ENCODE measurements at regions not wholly inside any gene's neighbourhood (a gene's known extent, or its start where the extent isn't known, plus 50 kb on each side); places are given as distances from the start of the nearest gene placed in this dataset.

DNA sequence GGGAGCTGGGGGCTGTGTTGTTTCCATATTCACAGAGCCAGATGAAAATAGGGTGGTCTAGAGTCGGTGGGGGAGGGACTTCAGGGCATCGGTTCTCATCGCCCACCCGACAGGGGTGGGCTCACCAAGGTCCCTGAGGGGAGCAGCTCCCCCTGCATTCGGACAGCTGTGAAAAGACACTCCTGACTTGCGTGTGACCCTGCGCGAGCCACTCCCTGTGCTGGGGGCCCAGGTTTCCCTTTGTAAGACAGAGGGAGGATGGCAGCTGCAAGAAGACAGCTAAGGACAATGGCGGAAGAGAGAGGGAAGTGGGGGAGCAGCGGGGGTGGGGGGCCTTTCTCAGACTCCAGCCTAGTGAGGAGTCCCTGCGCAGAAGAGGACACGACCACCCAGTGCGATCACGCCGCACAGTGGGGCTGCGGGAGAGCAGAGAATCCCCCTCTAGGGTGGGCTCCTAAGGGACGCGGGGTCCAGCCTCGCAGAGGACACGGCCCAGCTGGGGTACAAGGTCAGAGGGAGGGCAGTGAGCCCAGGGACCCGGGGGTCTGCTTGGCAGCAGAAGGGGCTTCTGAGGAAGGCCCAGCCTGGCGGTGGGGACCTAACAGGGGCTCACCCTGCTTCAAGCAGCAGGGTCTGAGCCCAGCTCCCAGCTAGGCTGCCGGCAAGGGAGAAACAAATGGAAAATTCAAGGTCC, 326.9 kb upstream of the DIO3 start:
- no peak for DNase-seq

DNA sequence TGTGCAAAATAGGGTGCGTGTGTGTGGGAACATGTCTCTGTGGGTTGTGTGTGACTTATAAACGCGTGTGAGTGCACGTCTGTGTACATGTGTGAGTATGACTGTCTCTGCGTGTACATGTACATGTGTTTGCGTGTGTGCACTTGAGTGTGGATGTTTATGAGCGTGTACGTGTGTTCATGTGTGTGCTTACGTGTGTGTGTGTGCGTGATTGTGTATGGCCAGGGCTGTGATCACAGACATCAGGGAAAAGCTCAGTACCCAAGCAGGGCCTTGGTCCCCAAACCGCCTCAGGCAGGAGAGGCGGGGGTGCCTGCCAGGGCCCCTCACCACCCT, 326.3 kb upstream of the DIO3 start:
- no peak for DNase-seq

DNA sequence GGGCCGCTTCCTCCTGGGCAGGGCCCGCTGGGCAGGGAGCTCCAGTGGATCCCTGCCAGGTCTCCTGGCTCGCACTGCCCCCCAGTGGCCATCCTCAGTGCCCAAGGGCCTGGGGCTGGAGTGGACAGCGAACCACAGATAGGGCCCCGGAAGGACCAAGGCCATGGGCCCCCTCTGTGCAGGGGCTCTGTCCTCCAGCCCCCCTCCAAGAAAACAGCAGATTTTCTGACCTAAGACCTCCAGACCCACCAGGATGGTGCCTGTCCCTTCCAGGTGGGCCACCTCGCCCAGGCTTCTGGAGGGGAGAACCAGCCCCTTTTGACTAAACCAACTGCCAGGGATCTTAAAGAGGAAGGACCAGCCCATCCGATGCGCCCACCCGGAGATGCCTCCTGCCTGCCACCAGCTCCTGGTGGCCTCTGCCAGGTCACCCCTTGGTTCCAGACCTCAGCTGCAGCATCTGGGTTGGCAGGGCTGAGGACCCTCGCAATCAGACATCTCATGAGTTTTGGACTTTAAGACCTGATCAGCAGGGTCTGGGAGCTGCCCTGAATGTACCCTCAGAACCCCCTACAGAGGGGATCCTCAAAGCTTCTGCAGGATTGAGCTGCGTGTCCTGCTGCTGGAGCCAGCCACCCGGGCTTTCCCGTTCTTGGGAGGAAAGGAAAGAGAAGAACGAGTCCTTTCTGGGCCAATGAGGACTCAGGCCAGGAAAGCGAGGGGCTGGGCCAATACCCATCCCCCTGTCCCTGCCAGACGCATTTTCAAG, 325.8 kb upstream of the DIO3 start:
- peak; percentile 59 for DNase-seq

DNA sequence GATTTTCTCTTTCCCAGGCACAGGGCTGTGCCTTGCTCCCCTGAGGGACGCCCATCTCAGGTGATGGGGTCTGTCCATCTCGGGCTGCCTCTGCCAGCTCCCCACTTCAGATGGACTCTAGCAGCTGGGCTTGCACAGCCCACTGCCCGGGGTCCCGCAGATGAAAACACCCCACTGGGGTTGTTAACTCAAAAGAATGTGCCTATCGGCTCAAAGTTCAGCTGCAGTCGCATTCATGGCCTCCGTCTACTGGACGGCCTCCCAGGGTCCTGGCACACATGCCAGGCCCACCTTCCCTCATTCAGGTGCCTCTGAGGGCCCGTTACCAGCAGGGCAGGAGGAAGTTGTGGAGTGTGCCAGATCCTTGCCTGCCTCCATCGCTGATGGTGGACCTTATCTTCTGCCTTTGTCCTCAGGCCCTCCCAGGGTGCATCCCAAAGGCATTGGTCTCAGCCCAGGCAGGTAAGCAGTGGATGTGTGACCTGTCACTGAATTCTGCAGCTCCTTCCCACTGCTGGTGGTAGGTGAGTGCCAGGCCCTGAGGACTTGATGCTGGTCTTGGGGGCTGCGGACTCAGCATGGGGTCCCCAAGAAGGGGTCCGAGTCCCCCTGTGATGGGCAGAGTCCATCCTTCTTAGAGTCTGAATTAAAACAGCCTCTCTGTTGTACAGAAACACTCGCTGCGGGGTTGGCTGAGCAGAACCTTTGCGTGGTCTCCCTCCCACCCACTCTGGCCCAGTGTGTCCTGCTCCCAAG, 324.6 kb upstream of the DIO3 start:
- no peak for DNase-seq

DNA sequence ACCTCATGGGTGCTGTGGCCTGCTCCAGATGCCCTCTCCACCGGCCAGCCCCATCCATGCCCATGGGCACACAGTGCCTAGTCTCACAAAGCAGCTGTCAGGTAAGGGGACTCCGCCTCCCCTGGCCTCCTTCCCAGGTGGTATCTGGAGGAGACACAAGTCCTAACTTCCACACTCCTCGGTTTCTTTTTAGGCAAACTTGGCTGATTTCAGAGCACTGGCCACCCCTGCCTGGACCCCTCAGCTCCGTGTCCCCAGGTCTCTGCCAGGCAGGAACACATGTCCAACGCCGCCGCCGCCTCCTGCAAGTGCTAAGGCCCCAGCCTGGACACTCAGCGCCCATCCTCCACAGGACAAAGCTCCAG, 324.1 kb upstream of the DIO3 start:
- DNase-seq, result no peak

DNA sequence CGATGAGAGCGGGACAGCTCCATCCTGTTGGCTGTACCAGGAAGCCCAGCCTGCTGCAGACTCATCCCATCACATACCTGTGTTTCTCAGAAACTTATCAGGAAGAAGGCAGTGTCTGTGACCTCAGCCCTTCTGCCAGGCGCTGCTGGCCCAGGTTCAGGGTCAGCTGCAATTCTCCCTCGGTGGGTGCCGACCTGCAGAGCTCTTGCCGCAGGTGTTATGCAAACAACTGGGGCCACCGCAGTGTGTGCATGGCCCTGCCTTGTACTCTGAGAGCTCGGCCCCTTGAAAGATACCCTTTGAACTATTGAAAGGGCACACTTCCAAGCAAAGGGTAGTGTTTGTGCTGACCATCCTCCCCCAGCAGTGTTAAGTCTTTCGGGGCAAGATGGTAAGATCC, 322.2 kb upstream of the DIO3 start:
- DNase-seq, result no peak

DNA sequence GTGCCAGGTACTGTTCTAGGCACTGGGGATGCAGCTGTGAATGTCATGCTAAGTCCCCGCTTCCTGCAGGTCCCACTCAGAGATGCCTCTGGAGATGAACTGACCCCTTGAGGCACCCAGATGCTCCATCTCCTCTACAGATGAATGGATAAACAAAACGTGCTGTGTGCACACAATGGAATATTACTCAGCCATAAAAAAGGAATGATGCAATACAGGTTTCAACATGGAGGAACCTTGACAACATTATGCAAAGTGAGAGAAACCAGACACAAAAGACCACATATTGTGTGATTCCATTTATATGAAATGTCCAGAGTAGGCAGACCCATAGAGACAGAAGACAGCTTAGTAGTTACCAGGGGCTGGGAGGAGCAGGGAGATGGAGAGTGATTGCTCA, 320.1 kb upstream of the DIO3 start:
- no peak for DNase-seq

DNA sequence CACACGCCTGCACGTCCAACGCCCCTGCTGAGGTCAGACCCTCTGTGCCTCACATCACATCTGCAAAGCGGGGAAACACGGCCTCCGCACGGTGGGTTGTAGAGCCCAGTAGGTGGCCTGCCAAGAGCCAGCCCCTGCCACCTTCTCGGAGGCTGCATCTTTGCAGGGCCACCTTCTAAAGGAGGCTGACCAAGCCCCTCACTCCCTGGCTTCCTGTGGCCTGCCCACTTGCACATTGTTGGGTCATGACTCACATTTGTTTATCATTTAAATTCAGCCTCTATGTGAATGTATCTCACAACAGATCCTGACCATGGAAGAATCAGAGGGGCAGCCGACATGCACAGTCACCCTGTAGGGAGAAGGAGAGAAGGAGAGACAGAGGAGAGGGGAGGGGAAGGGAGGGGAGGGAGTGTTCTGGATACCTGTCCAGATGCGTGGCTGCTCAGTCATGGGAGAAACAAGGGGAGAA, 319.5 kb upstream of the DIO3 start:
- DNase-seq, result no peak

DNA sequence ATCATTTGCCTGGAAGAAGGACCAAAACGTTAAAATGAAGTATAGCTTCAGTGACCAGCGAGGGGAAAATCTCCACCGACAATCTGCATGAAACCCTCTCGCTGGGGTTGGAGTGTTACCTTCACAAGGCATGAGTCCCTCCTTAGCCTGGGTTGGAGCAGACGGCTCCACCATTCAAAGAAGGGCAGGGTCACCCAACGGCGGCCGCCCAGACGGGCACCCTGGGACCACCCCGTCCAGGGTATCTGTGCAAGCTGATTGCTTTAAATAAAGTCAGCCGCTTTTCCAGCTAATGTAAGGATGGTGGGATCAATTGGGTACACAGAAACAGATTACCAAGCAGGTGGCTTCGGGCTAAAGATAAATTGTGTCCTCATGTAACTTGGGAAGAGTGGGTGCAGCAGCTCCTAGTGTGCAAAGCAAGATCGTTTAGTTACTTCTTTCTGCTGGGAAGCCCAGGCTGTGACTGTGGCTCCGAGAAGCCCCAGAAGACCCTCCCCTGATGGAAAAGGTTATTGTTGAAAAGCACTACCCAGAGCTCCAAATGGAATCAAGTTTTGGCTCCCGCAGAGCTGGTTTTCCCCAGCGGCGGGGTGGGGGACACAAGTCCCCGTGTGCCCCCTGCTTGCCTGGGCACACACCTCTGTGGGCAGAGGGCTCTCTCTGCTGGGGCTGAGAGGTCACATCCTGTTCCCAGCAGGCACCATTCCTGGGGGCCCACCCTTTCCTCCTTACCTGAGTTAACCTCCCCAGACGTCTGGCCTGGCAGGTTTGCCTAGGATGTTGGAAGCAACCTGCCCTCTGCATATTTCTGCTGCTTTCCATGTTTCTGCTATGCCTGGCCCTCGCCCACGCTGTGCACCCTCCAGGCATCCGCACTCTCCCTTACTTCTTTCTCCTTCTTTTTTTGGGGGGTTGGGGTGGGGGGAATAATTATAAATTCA, 318.6 kb upstream of the DIO3 start:
- DNase-seq, result no peak

DNA sequence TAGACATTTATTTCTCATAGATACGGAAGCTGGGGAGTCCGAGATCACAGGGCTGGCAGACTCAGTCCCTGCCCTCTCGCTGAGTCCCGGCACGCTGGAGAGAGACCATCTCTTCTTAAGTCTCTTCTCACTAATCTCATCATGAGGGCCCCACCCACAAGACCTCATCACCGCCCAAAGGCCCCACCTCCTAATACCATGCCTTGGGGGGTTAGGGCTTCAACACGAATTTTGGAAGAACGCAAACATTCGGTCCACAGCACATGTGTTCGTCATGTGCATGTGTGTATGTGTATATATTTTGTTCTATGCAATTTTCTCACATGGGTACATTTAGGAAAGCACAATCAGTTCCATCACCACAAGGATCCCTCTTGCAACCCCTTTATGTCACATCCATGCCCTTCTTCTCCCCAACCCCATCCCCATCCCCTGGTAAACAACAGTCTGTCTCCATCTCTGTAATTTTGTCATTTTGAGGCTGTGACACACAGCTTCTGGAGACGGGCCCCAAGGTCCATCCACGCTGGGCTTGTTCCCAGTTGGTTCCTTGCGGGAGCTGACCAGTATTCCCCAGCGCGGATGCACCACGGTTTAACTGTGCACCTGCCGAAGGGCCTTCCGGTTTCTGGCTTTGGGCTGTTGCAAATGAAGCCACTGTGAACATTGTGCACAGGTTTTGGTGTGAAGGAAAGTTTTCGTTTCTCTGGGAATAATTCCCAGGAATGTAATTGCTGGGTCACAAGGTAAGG, 317.5 kb upstream of the DIO3 start:
- DNase-seq, result no peak

DNA sequence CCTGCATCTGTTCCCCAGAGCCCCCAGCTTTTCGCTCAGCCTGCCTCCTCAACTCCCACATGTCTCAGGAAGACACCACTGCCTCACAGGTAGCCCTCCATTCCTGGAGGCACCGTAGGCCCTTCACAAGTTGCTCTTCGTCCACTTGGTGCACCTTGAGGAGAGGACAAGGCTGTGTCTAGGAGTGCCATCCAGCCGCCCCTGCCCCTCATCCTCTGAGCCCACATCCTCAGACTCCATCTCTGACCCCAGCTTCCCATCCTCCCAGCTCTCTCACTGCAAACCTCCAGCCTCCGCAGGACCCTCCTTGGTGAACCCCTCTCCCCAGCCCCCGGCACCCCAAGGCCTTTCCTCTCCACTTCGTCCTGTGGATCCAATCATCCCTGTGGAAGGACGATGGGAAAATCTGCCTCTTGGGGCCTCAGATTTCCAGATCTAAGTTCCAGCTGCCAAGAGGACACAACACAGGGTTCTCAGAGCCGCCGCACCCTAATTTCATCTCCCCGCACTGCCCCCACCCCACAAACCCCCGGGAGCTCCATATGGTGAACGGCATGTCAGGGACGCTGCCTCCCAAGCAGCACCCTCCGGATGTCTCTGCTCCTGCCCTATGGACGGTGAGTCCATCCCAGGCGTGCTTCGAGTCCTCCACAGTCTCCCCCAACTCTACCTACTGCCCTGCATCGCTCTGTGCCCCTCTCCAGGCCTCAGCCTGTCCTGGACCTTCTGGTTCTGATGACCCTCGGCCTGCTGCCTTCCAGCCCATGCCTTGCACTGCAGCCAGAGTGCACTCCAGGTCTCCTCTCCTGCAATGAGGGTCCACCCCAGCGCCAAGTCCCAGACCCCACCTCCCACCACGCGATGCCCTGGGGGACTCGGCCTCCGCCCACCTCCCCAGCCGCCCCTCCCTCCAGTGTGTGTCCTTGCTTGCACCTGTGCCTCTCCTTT, 314.1 kb upstream of the DIO3 start:
- DNase-seq, result no peak

DNA sequence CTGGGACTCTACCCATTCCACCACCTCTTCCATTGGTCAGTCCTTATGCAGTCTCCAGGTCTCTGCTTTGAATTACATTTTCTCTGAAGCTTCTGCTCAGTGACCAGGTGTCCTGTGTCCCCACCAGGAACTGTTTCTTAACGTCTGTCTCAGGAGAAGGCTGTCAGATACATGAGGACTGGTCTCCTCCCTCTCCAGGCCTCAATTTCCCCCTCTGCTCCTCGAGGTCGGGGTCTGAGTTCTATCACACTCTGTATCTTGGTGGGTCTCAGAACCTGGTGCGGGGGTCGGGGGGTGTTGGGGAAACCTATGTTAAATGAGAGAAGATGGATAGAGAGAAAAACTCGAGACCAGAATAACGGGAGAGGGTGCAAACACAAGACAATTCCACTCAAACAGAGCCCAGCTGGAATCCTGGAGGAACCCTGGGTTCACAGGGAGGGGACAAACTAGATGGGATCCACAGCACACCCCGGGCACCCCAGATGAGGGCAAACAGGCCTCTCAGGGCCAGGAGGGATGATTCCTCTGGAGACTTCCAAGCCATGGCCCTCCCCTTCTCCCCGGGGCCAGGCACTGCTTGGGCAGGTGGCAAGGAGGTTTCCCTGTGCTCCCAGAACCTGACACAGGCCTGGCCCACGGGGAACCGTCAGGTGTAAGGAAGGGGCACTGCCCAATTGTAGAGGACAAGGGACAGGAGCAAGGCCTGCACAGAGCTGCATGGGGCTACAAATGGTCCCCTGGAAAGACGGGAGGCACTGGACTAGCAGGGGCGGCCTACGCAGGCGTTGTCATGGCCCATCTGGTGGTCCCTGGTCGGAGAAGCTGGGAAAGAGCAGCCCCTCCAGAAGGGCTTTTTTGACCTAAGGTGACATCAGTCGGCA, 313.2 kb upstream of the DIO3 start:
- DNase-seq, result no peak

DNA sequence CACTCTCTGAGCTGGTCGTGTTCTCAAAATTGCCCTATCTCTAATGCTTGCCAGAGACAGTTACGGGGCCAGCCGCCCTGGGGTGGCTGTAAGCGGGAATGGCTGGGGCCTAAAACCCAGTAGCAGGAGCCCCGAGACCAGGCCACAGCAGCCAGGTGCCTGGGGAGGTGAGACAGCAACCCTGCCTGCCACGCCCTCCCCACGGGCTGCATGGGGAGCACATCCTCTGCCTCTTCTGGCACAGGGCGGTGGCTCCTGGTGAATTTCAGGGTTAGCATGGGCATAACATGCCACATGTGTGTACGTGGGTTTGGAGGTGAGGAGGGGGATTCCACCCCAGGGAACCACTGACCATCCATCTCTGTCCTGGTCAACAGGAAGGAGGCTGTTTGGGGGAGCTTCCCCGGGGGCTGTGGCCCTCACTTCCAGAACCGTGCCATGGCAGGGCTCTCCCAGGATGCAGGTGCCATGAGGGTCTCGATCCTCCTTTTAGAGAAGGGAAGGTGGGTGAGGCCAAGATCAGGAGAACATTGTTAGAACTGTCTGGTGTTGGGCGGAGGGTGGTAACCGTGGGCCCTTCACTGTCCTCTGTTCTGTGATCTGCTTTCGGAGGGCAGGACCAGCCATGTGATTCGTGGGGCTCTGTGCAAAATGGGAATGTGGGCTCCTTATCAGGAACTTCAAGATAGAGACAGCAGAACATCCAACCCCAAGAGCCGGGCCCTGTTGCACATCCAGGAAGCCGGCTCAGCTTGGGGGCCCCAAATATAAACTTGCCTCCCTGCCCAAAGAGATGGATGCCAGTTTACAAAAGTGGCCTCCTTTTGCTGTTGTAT, 312.2 kb upstream of the DIO3 start:
- DNase-seq, result no peak

DNA sequence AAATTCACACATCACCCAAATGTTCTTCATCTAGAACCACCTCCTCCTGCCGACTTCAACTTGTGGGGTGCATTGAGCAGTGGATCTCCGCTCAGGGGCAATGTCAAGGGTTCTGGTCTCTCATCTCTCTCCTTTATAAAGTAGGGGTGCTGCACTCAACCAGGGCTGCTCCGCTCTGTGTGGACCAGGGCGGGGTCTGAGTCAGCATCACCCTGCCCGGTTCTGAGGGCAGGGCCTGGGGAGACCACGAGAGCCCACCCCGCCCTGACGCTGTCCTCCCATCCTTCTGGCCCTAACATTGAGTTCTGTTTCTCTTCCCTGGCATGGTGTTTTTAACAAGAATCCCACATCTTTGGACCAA, 311.6 kb upstream of the DIO3 start:
- DNase-seq, result no peak

DNA sequence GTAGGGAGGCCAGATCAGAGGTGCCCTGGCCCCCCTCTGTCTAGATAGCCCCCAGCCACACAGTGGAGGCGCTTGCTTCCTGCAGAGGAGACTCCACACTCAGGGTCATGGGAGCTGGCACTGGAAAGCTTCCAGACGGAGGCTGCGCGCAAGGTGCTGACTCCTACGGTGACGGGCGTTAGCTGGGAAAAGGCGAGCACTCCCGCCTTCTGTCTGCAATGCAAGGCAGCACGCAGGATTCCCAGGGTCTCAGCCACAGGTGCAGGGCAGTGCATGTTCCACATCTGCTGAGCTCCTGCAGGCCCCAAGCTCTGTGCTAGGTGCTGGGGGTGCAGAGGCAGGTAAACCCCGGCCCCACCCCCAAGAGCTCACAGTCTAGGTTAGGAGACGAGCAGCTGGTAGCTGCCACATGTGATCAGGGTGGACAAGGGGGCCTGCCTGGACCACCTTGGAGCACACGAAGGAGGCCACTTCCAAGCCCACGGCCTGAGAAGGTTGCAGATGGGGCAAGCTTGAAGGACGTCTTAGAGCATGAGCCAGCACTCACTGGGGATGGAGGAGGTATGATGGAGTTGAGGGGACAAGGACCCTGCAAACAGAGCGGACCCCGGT, 310.9 kb upstream of the DIO3 start:
- no peak for DNase-seq

DNA sequence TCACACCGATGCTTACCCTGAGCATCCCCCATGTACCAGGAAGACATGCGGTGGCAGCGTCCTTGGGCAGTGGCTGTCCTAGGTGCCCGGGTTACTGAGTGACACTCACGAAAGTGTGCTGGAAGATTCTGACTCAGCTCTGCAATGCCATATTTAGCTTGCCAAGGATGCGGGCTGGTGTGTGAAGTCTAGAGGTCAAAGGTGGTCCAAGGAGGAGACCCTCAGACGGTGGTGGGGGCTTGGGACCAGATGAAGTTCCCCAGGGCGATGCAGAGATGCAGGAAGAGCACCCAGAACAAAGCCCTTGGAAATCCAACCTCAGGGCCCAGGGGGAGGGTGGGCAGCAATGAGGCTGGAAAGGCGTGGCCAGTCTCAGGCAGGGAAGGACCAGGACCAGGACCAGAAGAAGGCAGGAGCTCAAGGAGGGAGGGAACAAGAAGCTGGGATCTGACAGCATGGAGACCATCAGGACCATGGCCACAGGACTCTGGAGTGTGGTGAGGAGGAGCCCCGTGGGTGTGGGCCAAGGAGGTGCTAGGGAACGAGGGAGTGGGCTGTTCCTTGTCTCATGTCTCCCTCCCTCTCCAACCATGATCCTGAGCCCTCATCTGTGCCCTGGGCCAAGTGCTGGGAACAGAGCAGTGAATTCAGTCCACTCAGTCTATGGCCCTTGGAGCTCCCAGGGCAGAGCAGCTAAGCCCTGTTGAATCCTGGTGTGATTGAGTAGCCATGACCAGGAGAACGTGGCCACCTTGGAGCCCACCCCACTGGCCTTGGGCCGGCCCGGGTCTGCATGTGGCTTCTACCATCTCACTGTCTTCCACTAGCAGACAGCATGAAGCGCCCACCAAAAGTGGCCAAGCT, 310.1 kb upstream of the DIO3 start:
- DNase-seq, result no peak

DNA sequence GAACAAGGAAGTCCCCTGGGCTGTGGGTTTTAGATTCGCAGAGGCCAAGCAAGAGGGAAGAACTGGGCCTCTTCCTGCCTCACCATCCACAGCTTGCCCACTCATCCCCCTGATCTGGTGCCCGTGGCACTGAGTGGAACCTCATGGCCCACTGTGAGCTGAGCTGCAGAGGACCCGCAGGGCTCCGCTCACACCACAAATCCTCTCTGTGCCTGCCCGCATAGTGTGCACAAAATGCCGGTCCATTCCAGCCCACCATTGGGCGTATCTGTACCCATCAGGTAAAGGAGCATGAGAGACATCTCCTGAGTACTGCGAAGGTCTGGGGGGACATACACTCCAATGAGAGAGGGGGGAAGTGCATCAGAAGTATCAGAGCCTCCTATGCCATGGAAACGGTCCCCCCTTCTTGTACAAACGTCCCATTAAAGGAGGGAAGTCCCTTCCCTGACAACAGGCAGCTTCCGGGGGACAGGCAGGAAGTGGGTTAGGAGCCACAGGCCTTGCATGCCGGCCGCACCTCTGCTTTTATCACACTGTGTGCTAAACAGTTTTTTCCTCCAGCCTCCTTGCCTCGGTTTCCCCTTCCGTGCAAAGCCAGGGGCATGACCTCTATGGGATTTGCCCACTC, 309.4 kb upstream of the DIO3 start:
- no peak for DNase-seq

Data from activated CD4-positive, alpha-beta T cell treated with anti-CD3 and anti-CD28 coated beads for 48 hours (primary cell).